Prostate gland (tissue), 2 donors: ENCODE measurements at regions not wholly inside any gene's neighbourhood (a gene's known extent, or its start where the extent isn't known, plus 50 kb on each side); places are given as distances from the start of the nearest gene placed in this dataset.

Experiments
- POLR2A ChIP-seq: fragments of 450-650 bp; IDR thresholded peaks from one replicate; pipeline ENCODE4 v1.6.1; 2016; ENCODE audit warnings: antibody characterized with exemption, mild to moderate bottlenecking
- POLR2AphosphoS5 ChIP-seq: sonication (generic); formaldehyde crosslinking; IDR thresholded peaks from one replicate; pipeline ENCODE4 v1.6.1; 2017; ENCODE audit warnings: antibody characterized with exemption
- TF ChIP-seq, protein P1 (sequence below), 4 experiments: fragments of 200-600 bp in 2 of 4; fragments of 450-650 bp in 2 of 4; sonication (generic) in 2 of 4; IDR thresholded peaks; 1 replicate in 3 of 4; 2 replicates in 1 of 4; pipeline ENCODE4 v1.5.1; 2016 to 2019; ENCODE audit warnings: antibody characterized with exemption in 4 of 4, mild to moderate bottlenecking in 2 of 4, moderate library complexity in 2 of 4

DNA sequence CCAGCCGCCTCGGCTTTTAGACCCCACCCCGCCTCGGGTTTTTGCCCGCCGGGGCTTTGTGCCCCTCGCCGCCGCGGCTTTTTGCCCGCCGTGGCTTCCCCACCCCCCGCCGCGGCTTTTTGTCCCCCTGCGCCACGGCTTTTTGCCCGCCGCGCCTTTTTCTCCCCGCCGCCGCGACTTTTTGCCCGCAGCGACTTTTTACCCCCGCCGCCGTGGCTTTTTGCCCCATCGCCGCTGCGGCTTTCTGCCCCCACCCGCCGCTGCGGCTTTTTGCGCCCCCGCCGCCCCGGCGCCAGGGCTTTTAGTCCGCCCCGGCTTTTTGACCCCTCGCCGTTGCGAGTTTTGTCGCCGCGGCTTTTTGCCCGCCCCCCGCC is 474.4 kb downstream of the FAM72C start:
- TF ChIP-seq POLR2A (no peak), POLR2AphosphoS5 (no peak)
- TF ChIP-seq, protein P1, sequence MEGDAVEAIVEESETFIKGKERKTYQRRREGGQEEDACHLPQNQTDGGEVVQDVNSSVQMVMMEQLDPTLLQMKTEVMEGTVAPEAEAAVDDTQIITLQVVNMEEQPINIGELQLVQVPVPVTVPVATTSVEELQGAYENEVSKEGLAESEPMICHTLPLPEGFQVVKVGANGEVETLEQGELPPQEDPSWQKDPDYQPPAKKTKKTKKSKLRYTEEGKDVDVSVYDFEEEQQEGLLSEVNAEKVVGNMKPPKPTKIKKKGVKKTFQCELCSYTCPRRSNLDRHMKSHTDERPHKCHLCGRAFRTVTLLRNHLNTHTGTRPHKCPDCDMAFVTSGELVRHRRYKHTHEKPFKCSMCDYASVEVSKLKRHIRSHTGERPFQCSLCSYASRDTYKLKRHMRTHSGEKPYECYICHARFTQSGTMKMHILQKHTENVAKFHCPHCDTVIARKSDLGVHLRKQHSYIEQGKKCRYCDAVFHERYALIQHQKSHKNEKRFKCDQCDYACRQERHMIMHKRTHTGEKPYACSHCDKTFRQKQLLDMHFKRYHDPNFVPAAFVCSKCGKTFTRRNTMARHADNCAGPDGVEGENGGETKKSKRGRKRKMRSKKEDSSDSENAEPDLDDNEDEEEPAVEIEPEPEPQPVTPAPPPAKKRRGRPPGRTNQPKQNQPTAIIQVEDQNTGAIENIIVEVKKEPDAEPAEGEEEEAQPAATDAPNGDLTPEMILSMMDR (IDR thresholded peaks at IDR 0.05): no peak
